HG03378 (cell line): ENCODE measurements at regions not wholly inside any gene's neighbourhood (a gene's known extent, or its start where the extent isn't known, plus 50 kb on each side); places are given as distances from the start of the nearest gene placed in this dataset.

Experiments used
- ATAC-seq: cut with Tn5 transposase; IDR thresholded peaks from one replicate; pipeline ENCODE4 v1.9.1; 2021; ENCODE audit warnings: mild to moderate bottlenecking, moderate library complexity; ENCODE audit not compliant: unreplicated experiment

GRCh38 chr4:176843710-176844109, 51.0 kb upstream of the VEGFC start:
- ATAC-seq: no peak

GRCh38 chr4:176844448-176844847, 51.7 kb upstream of the VEGFC start:
- ATAC-seq: no peak

DNA sequence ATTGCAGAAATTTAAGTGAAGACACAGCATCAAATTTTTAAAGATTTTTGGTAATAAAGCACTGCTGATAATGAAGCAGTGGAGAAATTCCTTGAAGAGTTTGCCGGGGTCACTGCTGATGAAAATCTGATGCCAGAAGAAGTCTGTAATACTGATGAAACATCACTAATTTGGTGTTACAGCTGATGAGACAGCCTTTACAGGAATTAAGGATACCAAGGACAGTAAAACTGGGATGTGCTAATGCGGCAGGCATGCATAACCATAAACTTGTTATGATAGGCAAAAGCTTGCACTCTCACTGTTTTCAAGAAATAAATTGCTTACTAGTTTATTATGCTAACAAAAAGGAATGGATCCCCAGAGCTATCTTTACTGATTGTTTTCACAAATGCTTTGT, 52.9 kb upstream of the VEGFC start:
- ATAC-seq: no peak

GRCh38 chr4:176849076-176849475, 56.4 kb upstream of the VEGFC start:
- no peak for ATAC-seq

DNA sequence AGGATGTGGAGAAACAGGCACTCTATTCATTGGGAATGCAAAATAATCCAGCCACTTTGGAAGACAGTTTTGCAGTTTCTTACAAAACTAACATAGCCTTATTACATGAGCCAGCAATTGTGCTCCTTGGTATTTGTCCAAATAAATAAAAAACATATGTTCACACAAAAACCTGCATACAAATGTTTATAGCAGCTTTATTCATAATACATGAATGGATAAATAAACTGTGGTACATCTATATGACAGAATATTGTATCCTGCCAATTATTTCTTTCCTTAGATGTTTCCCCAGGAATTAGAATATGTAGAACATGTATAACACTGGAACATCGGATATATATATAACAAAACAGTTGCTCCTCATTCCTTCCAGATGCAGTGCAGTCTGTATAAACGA, 57.7 kb upstream of the VEGFC start:
- ATAC-seq: no peak

- no peak for ATAC-seq
Measured at GRCh38 chr4:176856421-176856820, 63.7 kb upstream of the VEGFC start.

DNA sequence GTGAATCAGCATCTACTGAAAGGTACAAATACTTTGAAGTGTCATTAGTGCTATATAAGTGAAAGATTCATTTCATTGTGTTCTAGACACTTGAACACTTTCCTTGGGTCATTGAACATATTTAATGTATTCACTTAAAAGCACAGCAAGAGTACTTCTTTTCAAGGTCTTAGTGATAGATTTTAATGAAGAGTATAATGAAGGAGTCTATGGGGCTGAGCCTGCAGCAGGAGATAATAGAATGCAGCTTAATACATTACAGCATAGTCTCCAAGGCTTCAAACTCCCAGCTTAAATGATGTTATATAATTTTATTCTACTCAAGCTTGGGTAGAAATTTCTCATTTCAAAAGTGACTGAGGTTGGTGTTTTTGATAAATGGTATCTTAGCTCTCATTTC, 66.1 kb upstream of the VEGFC start:
- no peak for ATAC-seq

- ATAC-seq: no peak
Measured at GRCh38 chr4:176864238-176864637, 71.5 kb upstream of the VEGFC start.

GRCh38 chr4:176868676-176869075, 76.0 kb upstream of the VEGFC start:
- ATAC-seq: no peak

DNA sequence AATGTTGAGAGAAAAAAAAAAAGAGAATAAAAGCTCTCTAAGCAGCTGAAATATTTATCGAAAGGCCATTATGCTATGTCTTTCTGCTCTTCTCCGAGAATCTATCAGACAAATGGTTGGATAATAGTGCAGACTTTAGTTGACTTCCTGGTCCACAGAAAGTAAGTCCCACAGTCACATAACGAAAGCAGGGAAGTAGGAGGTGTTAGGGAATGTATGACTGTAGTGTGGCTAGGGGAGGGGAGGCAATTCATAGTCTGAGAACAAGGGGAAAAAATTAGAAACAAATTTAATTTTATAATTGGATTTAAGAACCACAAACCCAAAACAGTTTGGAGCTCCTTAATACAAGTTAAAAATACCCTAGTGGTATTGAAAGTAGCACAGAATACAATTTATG, 79.7 kb upstream of the VEGFC start:
- ATAC-seq: no peak

DNA sequence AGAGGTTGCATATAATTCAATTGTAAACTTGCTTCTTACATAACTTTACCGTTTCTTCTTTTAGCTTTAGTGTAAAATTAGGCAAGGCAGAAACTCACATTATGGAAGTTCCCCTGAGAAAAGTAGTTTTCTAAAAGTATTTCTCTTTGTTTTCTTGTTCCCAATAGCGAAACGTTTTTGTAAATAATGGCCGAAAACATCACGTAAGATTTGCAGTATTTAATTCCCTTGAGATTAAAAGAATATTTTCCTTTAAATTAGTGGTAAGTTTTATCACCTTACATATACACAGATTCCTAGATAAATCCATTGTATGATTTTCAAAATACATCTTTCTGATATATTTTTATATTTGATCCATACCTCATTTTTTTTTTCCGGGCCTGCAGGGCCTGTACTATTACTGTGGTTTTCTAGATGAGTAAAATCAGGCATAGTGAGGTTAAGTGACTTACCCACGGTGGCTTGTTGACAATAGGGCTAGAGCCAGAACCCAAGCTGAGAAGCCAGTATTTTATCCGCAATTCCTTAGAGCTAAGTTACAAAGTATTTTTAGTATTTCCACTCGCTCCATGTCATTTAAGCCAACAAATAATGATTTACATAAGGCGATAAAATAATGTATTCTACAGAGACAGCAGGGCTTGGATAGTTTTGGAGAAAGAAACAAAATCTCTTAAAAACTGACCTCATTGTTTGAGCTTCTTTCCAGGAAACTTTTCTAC, 82.2 kb upstream of the VEGFC start:
- no peak for ATAC-seq

DNA sequence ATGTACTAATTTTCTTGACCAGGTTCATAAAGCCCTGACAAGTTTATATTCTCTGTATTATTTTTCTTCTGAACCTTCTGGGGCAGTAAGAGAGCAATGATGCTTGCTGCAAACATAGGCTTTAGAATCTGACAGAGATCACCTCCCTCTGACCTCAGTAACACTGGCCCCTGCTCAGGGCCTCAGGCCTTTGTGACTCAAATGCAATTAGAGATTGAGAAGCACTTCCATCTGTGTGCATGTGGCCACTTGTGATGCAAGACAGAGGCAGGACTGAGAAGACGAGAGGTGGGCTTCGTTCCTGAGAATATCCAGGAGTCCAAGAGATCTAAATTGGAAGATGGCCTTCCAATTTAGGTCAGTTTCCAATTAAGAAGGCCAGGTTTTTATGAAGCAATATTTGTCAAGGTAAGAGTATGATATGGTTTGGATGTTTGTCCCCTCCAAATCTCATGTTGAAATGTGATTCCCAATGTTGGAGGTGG, 82.8 kb upstream of the VEGFC start:
- no peak for ATAC-seq

GRCh38 chr4:176879380-176880116, 86.8 kb upstream of the VEGFC start:
- ATAC-seq: no peak

DNA sequence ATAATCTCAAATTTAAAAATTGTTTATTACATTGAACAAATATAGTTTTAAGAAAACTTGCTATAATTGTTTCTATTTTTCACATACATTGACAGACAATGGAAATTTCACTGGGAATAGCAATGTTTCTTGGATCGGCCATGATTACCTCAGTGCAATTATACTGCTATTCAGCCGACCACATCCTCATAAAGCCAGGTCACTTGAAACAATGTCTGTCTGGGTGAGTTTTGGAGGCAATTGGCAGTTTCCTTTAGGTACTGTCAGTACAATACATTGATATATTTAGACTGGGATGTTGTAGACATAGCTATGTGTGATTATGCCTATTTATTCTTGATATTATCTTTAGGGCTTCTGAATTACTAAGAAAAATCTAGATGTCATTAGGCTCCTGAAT, 89.5 kb upstream of the VEGFC start:
- no peak for ATAC-seq

DNA sequence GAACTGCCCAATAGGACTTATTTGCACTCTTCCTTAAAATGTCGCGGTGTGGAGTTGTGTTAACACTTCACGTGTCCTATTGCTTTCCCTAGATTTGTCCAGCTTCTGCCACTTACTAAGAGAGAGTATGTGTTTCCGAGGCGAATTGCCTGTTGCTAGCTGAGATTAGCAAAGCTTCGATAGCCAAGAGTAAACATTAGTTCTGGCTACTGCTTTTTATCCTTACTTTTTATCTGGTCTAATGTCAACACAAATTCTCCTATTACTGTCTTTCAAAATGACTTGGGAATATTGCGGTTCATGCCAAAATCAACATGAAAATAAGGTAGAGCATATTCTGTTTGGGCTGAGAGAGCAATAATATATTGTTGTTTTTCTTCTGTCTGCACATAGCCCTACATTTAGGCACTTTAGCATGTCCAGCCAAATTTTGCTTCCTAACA, 90.4 kb upstream of the VEGFC start:
- no peak for ATAC-seq

- ATAC-seq: no peak
Measured at GRCh38 chr4:176883681-176884418, 91.1 kb upstream of the VEGFC start.

GRCh38 chr4:176885224-176885623, 92.5 kb upstream of the VEGFC start:
- ATAC-seq: no peak

DNA sequence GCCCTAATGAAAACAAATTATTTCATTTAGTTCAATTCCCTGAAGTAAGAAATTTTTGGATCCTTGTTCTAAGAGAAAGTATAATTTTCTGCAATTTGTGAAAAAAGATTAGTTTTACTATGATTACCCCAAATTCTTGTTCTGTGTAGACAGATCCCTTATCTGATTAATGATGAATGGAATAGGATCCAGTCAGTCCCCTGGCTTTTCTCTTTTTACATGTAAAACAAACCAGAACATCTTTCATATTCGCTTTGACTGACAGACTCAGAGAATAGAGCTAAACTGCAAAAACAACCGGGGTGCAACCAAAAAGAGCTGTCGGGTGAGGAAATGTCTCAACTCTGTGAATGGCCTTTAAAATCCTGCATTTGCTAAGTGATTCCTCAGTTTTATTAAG, 93.4 kb upstream of the VEGFC start:
- ATAC-seq: no peak

GRCh38 chr4:176889776-176890175, 97.1 kb upstream of the VEGFC start:
- no peak for ATAC-seq

- ATAC-seq: no peak
Measured at GRCh38 chr4:176894498-176894897, 101.8 kb upstream of the VEGFC start.

- ATAC-seq: no peak
Measured at GRCh38 chr4:176896211-176896610, 103.5 kb upstream of the VEGFC start.

DNA sequence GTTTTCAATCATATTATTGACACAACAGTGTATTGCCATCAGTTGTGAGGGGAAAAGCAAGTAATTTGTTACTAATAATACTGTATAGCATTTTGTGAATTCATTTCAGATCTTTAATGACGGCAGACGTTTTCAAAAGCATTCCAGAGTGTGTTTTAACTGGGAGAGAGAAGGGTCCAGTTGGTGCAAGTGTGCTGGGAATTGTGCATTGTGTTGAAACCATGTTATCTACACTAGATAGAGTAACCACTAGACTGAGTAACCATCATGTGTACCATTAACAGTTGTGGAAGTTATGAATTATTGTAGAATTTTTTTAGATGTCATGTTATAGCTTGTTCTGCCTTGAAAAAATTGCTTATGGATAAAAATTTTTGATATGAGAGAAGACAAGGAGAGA, 104.5 kb upstream of the VEGFC start:
- ATAC-seq: no peak
